MM.1S (cell line): ENCODE measurements at regions not wholly inside any gene's neighbourhood (a gene's known extent, or its start where the extent isn't known, plus 50 kb on each side); places are given as distances from the start of the nearest gene placed in this dataset.
"Not testable (repeated sequence)": the region's sequence is repeated elsewhere in the genome, so short reads cannot be mapped to it uniquely, and the experiment has no call there.

Experiments used
- DNase-seq: peaks from one replicate; pipeline ENCODE4 v3.0.0-alpha.2; 2015
- H2AFZ ChIP-seq: fragments of 300-600 bp; sonication (generic); 2 replicates; pipeline ENCODE4 v1.6.0; 2016; ENCODE audit warnings: antibody characterized with exemption, low read length
- H3F3A ChIP-seq: fragments of 300-600 bp; sonication (generic); 2 replicates; pipeline ENCODE4 v1.6.1; 2016; ENCODE audit warnings: mild to moderate bottlenecking, antibody characterized with exemption, low read length, moderate library complexity, mixed read lengths; ENCODE audit not compliant: insufficient read depth
- H3K27ac ChIP-seq: fragments of 300-600 bp; sonication (generic); 2 replicates; pipeline ENCODE4 v1.5.1; 2016; ENCODE audit warnings: mild to moderate bottlenecking, low read length
- H3K27me3 ChIP-seq: fragments of 300-600 bp; sonication (generic); replicated peaks from 2 replicates; pipeline ENCODE4 v1.6.0; 2016; ENCODE audit warnings: low read length; ENCODE audit not compliant: insufficient read depth
- H3K36me3 ChIP-seq: fragments of 300-600 bp; sonication (generic); replicated peaks from 2 replicates; pipeline ENCODE4 v1.6.1; 2016; ENCODE audit warnings: mild to moderate bottlenecking, low read length, mixed read lengths; ENCODE audit not compliant: insufficient read depth
- H3K4me1 ChIP-seq: fragments of 300-600 bp; sonication (generic); 2 replicates; pipeline ENCODE4 v1.6.1; 2016; ENCODE audit warnings: low read length, mixed read lengths
- H3K4me2 ChIP-seq: fragments of 300-600 bp; sonication (generic); 2 replicates; pipeline ENCODE4 v1.6.0; 2016; ENCODE audit warnings: low read depth, low read length
- H3K4me3 ChIP-seq: fragments of 300-600 bp; sonication (generic); 2 replicates; pipeline ENCODE4 v1.5.1; 2016; ENCODE audit warnings: low read length, mixed read lengths
- H3K79me2 ChIP-seq: fragments of 300-600 bp; sonication (generic); 2 replicates; pipeline ENCODE4 v1.6.1; 2016; ENCODE audit warnings: mixed run types, low read length, mixed read lengths
- H3K9ac ChIP-seq: fragments of 300-600 bp; sonication (generic); 2 replicates; pipeline ENCODE4 v1.6.1; 2016; ENCODE audit warnings: low read length, mixed read lengths
- H3K9me2 ChIP-seq: fragments of 300-600 bp; sonication (generic); replicated peaks from 2 replicates; pipeline ENCODE4 v1.6.1; 2016; ENCODE audit warnings: mild to moderate bottlenecking, low read length, mixed read lengths; ENCODE audit not compliant: insufficient read depth
- H3K9me3 ChIP-seq: fragments of 300-600 bp; sonication (generic); replicated peaks from 2 replicates; pipeline ENCODE4 v1.6.1; 2016; ENCODE audit warnings: mild to moderate bottlenecking, low read length, mixed read lengths; ENCODE audit not compliant: insufficient read depth
- H4K20me1 ChIP-seq: fragments of 300-600 bp; sonication (generic); 2 replicates; pipeline ENCODE4 v1.6.1; 2016; ENCODE audit warnings: mild to moderate bottlenecking, low read length, moderate library complexity, mixed read lengths; ENCODE audit not compliant: insufficient read depth
- CTCF ChIP-seq: fragments of 300-600 bp; sonication (generic); IDR thresholded peaks from 2 replicates; pipeline ENCODE4 v1.5.1; 2016; ENCODE audit warnings: antibody characterized with exemption, low read length, mixed read lengths
- EZH2 ChIP-seq: fragments of 300-600 bp; sonication (generic); optimal IDR thresholded peaks from 2 replicates; pipeline ENCODE3; 2017; ENCODE audit warnings: low read depth, mild to moderate bottlenecking, antibody characterized with exemption, low read length, mixed read lengths
- EZH2phosphoT487 ChIP-seq: fragments of 300-600 bp; sonication (generic); IDR thresholded peaks from 2 replicates; pipeline ENCODE4 v1.6.1; 2018; ENCODE audit warnings: antibody characterized with exemption, low read length

- H3K36me3 ChIP-seq, result no peaks in the 10 kb centered on the region
- no peaks in the 10 kb centered on the region for H4K20me1 ChIP-seq
- peak overlapping the region; percentile 93 for H3K27ac ChIP-seq
- peak overlapping the region; percentile 37 for H3K4me3 ChIP-seq
- H3K9me2 ChIP-seq, result no peaks in the 10 kb centered on the region
- H3K9ac ChIP-seq, result peak overlapping the region; percentile 47
- no peak for TF ChIP-seq EZH2
- no peak for TF ChIP-seq EZH2phosphoT487
- H3K4me2 ChIP-seq, result peak overlapping the region; percentile 61
- peaks cover 54% of the 10 kb centered on the region for H3K4me1 ChIP-seq
- H3K9me3 ChIP-seq, result no peaks in the 10 kb centered on the region
- DNase-seq, result peak; percentile 70
- no peaks in the 10 kb centered on the region for H3K79me2 ChIP-seq
- H3K27me3 ChIP-seq, result no peaks in the 10 kb centered on the region
- peaks cover 54% of the 10 kb centered on the region for H3F3A ChIP-seq
- H2AFZ ChIP-seq, result peak overlapping the region; percentile 61
Observed at GRCh38 chr9:68637020-68637419, 68.0 kb upstream of the PIP5K1B start.

GRCh38 chr9:68639261-68639660 lies 65.8 kb upstream of the PIP5K1B start:
- peak overlapping the region; percentile 93; the same call in 1 of the 2 replicates for H3K27ac ChIP-seq
- peaks cover 58% of the 10 kb centered on the region for H3K4me1 ChIP-seq

GRCh38 chr9:68640421-68641089 lies 64.5 kb upstream of the PIP5K1B start:
- peak overlapping the region; percentile 53 for H3K9ac ChIP-seq
- H3K27me3 ChIP-seq, result no peaks in the 10 kb centered on the region
- no peaks in the 10 kb centered on the region for H4K20me1 ChIP-seq
- peak; percentile 89 for DNase-seq
- H2AFZ ChIP-seq, result peak overlapping the region; percentile 36; the same call in 1 of the 2 replicates
- peaks cover 54% of the 10 kb centered on the region for H3F3A ChIP-seq
- no peaks in the 10 kb centered on the region for H3K9me3 ChIP-seq
- H3K4me2 ChIP-seq, result peak overlapping the region; percentile 78
- peaks cover 58% of the 10 kb centered on the region for H3K4me1 ChIP-seq
- H3K79me2 ChIP-seq, result no peaks in the 10 kb centered on the region
- no peaks in the 10 kb centered on the region for H3K9me2 ChIP-seq
- H3K4me3 ChIP-seq, result peak overlapping the region; percentile 27; the same call in 1 of the 2 replicates
- no peaks in the 10 kb centered on the region for H3K36me3 ChIP-seq
- TF ChIP-seq EZH2phosphoT487 (no peak), EZH2 (no peak), CTCF (no peak)
- H3K27ac ChIP-seq, result peak overlapping the region; percentile 93

More at GRCh38 chr9:68639261-68639660, 65.8 kb upstream of the PIP5K1B start:
- not testable (repeated sequence) for DNase-seq, H2AFZ ChIP-seq, H3K36me3 ChIP-seq, H4K20me1 ChIP-seq, H3K4me3 ChIP-seq, H3K79me2 ChIP-seq, H3K27me3 ChIP-seq, H3K9me2 ChIP-seq, H3K9me3 ChIP-seq
- H3K9ac ChIP-seq, result peak overlapping the region; percentile 53; the same call in 1 of the 2 replicates
- H3F3A ChIP-seq, result peaks cover 54% of the 10 kb centered on the region
- peak overlapping the region; percentile 78; the same call in 1 of the 2 replicates for H3K4me2 ChIP-seq

- Histone ChIP-seq H3K9me2 (no peaks in the 10 kb centered on the region), H3F3A (peaks cover 34% of the 10 kb centered on the region), H4K20me1 (no peaks in the 10 kb centered on the region), H3K4me1 (peaks cover 41% of the 10 kb centered on the region), H3K9me3 (no peaks in the 10 kb centered on the region), H3K27me3 (no peaks in the 10 kb centered on the region), H3K4me3 (no peak overlapping the region), H3K36me3 (no peaks in the 10 kb centered on the region), H2AFZ (no peak overlapping the region), H3K4me2 (no peak overlapping the region), H3K79me2 (no peaks in the 10 kb centered on the region), H3K9ac (no peak overlapping the region), H3K27ac (no peak overlapping the region)
- no peak for DNase-seq
- TF ChIP-seq EZH2 (no peak), EZH2phosphoT487 (no peak), CTCF (no peak)
Observed at GRCh38 chr9:68643901-68644809, 60.9 kb upstream of the PIP5K1B start.
